ENCODE measurements at regions not wholly inside any gene's neighbourhood (a gene's known extent, or its start where the extent isn't known, plus 50 kb on each side); places are given as distances from the start of the nearest gene placed in this dataset.
A peak's percentile ranks its signal among the peaks of the same experiment; 100 is the strongest.
"Not testable (repeated sequence)": the region's sequence is repeated elsewhere in the genome, so short reads cannot be mapped to it uniquely, and the experiment has no call there.

GRCh38 chr1:148289647-148290046 lies 137.6 kb upstream of the NBPF11 start:
- H3K27me3 ChIP-seq: no peaks in the 10 kb centered on the region
- H3K27ac ChIP-seq: no peak overlapping the region
- H3K9me3 ChIP-seq: peaks cover 0 to 2% of the 10 kb centered on the region in 2 donors
- TF ChIP-seq CTCF (IDR thresholded peaks at IDR 0.05): no peak
- intact Hi-C loops (cut with DNase I): no loop called here
- no peak for DNase-seq
- no peaks in the 10 kb centered on the region for H3K4me1 ChIP-seq
- ATAC-seq: no peak
- H3K4me3 ChIP-seq: no peak overlapping the region
- H3K36me3 ChIP-seq: no peaks in the 10 kb centered on the region

- H3K36me3 ChIP-seq; ATAC-seq; H3K27me3 ChIP-seq; intact Hi-C loops (cut with DNase I); H3K27ac ChIP-seq; H3K9me3 ChIP-seq; H3K4me3 ChIP-seq; DNase-seq; H3K4me1 ChIP-seq: not testable (repeated sequence)
Measured at GRCh38 chr1:148285946-148286345, 133.9 kb upstream of the NBPF11 start.

GRCh38 chr1:148280831-148281572 lies 128.9 kb upstream of the NBPF11 start:
- H3K9me3 ChIP-seq; H3K4me1 ChIP-seq; H3K36me3 ChIP-seq; DNase-seq; H3K27ac ChIP-seq; intact Hi-C loops (cut with DNase I): not testable (repeated sequence)
- ATAC-seq: peak; percentile 89
- H3K27me3 ChIP-seq: peaks cover 0 to 36% of the 10 kb centered on the region in 2 donors
- H3K4me3 ChIP-seq: peak overlapping the region in 1 of 2 donors; percentile 6

- H3K36me3 ChIP-seq; H3K4me1 ChIP-seq; ATAC-seq; DNase-seq; intact Hi-C loops (cut with DNase I); H3K4me3 ChIP-seq; H3K9me3 ChIP-seq; H3K27ac ChIP-seq: not testable (repeated sequence)
- peaks cover 0 to 43% of the 10 kb centered on the region in 2 donors for H3K27me3 ChIP-seq
Measured at GRCh38 chr1:148279002-148279542, 127.0 kb upstream of the NBPF11 start.

GRCh38 chr1:148277865-148278279 lies 125.8 kb upstream of the NBPF11 start:
- intact Hi-C loops (cut with DNase I); H3K4me3 ChIP-seq; DNase-seq; H3K36me3 ChIP-seq; H3K9me3 ChIP-seq; H3K4me1 ChIP-seq; H3K27ac ChIP-seq: not testable (repeated sequence)
- ATAC-seq: peak; percentile 32
- H3K27me3 ChIP-seq: peaks cover 0 to 43% of the 10 kb centered on the region in 2 donors

GRCh38 chr1:148267066-148267465 lies 115.0 kb upstream of the NBPF11 start:
- ATAC-seq; intact Hi-C loops (cut with DNase I); H3K36me3 ChIP-seq; H3K9me3 ChIP-seq; DNase-seq; H3K4me3 ChIP-seq; H3K27ac ChIP-seq: not testable (repeated sequence)
- peaks cover 14 to 30% of the 10 kb centered on the region in 2 donors for H3K27me3 ChIP-seq
- H3K4me1 ChIP-seq: peaks cover 0 to 12% of the 10 kb centered on the region in 2 donors

- no peak overlapping the region for H3K27ac ChIP-seq
- H3K4me1 ChIP-seq: peaks cover 0 to 12% of the 10 kb centered on the region in 2 donors
- intact Hi-C loops (cut with DNase I): no loop called here
- H3K4me3 ChIP-seq: no peak overlapping the region
- DNase-seq (peak in 2 of 4 donors; percentile 20 to 62), ATAC-seq (no peak)
- H3K36me3 ChIP-seq: no peaks in the 10 kb centered on the region
- no peak for TF ChIP-seq CTCF (IDR thresholded peaks at IDR 0.05)
- H3K27me3 ChIP-seq: peaks cover 14 to 43% of the 10 kb centered on the region in 2 donors
- H3K9me3 ChIP-seq: no peaks in the 10 kb centered on the region
Measured at GRCh38 chr1:148264374-148265276, 112.5 kb upstream of the NBPF11 start.

Measured in left lung (tissue), 4 donors.